ENCODE measurements at regions not wholly inside any gene's neighbourhood (a gene's known extent, or its start where the extent isn't known, plus 50 kb on each side); places are given as distances from the start of the nearest gene placed in this dataset.

GRCh38 chr9:90095682-90096081, 490.9 kb downstream of the GADD45G start:
- no peak for TF ChIP-seq CTCF (IDR thresholded peaks at IDR 0.05)
- TF ChIP-seq POLR2A (IDR thresholded peaks at IDR 0.05) = no peak
